GM21526 (cell line): ENCODE measurements at regions not wholly inside any gene's neighbourhood (a gene's known extent, or its start where the extent isn't known, plus 50 kb on each side); places are given as distances from the start of the nearest gene placed in this dataset.

Experiments used
- ATAC-seq: cut with Tn5 transposase; IDR thresholded peaks from one replicate; pipeline ENCODE4 v1.9.1; 2021; ENCODE audit warnings: moderate library complexity; ENCODE audit not compliant: unreplicated experiment, low FRiP score

DNA sequence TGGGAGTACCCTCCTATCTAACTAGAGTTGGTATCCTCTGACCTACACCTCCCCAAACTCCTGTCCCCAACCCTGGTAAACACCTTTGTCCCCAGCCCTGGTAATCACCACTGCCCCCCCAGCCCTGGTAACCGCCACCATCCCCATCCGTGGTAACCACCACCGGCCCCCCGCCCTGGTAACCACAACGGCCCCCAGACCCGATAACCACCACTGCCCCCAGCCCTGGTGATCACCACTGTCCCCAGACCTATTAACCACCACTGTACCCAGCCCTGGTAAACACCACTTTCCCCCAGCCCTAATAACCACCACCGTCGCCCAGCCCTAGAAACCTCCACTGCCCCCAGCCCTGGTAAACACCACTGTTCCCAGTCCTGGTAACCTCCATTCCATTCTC lies 820.2 kb upstream of the SALL3 start:
- no peak for ATAC-seq

DNA sequence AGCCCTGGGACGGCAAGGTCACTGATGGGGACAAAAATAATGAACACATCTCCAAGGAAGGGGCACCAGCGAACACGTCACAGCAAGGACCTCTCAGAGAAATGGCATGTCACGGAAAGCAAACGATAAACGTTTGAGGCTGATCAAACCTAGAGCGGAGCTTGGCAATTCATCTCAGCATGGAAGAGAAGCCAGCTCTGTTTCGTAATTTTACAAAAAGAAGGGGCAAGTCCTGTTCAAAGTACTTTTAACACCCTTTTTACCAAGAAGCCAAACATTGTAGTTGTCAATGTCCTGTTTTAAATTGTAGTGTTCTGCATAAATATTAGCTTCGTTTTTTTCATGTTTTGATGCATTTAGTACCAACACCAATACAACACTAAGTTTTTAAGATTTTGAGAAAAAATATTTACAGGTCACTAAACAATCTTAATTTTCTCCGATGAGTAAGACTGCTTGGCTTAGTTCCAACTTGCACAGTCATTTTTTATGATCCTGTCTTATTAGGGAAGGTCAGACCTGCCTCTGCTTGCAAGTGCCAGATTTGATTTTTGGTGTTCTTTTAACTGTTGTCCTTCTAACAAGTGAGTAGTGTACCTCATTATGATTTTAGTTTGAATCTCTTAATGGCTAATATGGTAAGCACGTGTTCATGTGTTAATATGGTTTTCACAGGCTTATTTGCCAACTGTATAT lies 818.5 kb upstream of the SALL3 start:
- no peak for ATAC-seq

DNA sequence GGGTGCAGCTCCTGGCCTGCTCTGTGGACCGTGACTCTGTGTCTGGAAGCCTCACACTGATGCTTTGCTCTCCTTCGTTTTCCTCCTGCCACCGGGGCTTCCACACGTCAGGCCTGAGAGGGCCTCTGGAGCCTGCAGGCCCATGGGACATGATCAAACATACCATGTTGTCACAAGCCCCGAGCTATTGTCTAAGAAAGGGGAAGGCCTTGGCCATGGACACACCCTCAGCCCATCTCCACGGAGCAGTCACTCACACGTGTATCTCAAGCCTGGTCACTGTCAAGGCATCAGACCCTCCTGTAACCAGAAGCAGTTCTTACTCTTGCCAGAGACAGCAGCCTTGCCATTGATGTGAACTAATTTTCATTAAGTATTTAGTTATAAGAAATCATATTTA lies 814.1 kb upstream of the SALL3 start:
- ATAC-seq, result no peak

DNA sequence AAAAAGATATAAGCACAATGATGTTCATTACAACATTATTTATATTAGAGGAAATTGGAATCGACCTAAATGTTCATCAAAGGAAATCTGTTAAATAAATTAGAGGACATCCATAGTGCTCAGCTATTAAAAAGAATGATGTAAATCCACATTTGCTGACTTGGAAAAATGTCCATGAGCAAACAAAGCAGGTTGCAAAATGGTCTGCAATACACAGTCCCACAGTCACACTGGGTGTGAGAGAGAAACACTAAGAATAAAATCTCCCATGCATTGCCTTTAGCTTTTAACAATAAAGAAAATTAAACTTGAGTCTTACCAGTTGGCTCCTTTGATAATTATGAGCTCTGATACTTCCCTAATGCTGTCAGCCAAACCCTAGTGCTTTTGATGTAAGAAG lies 811.1 kb upstream of the SALL3 start:
- ATAC-seq, result no peak

DNA sequence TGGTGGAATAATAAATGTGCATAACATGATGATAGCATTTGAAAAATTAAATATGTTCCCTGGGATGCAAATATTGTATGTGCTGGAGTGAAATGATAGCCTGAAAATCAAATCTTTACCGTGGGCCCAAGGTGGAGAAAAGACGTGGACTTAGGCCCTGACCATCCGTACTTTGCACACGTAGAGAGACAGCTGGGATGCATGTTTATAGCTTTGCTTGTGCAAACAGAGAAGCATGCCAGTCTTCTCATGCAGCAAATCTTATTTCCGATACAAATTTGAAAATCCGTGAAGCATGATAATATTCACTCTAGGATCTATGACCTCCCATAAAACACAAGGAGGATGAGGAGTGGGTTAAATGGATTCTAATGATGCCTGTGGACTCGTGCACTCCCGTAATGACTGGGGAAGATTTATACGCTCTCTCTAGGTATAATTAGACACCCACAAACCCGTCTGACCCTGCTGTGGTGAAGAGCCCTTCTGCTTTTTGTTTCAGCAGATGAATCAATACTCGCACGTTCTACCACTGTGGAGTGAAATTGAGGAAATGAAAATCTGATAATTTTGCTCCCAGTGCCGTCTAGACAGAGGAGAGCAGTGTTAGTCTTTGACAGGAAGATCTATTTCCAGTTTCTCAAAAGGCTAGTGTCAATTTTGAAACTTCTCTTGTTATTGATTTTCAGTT lies 810.3 kb upstream of the SALL3 start:
- ATAC-seq, result no peak

DNA sequence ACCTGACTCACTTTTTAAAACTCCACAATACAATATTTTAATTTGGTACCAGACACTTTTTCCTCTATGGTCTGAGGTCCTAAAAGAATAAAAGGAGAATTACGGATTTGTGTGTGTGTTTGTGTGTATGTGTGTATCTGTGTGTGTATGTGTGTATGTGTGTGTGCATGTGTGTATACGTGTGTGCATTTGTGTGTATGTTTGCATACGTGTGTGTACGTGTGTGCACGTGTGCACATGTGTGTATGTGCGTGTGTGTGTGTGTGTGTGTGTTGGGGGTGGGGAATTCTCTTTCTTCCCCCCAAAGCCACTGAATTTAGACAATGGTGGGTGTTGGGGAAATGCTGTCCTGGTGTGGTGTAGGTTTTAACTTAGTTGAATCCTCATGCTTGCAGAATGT lies 807.7 kb upstream of the SALL3 start:
- no peak for ATAC-seq

DNA sequence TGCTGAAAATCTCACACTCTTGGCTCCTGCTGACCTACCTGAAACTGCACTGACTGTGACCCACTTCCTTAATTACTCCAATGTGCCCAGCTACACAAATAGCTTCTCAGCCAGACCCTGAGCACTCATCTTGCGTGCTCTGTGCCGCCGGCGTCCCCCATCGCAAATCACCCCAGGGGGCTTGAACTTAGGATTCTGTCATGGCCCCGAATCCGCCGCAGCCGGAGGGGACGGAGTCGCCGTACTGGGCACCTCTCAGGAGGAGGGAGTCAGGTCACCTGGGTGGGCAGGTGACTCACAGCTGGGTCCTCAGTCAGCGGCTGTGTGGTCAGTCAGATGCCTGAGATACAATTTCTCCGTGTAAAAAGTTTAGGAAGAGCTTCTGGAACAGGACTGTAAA lies 804.9 kb upstream of the SALL3 start:
- ATAC-seq, result no peak

DNA sequence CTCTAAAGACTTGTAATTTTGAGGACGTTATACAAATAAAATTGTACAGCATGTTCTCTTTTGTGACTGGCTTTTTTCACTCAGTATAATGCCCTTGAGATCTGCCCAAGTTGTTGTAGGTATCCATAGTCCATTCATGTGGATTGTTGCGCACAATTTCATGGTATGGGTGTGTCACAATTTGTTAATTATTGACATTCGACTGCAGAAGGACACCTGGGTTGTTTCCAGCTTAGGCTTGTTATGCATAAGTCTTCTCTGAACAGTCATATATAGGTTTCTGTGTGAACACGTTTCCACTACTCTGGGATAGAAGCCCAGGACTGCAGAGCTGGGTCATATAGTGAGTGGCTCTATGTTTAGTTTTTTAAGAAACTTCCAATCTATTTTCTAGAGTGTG lies 800.8 kb upstream of the SALL3 start:
- ATAC-seq, result no peak

DNA sequence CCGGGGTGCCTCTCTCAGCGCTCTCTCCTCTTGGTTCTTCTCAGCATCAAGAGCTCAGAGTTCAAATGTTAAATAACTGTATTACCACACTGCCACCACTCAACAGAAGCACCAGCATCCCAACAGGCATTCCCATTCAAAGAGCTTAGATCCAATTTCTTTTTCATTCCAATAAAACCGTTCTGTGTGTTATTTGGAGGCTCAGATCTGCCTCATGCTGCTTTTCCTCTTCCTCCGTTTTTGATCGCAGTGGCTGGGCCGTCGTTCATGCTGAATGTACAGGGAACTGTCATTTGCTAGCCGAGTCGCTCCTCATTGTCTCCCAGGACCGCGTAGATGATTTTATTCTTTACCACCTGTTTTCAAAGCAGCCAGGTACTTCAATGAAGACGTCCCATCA lies 798.9 kb upstream of the SALL3 start:
- ATAC-seq, result no peak

DNA sequence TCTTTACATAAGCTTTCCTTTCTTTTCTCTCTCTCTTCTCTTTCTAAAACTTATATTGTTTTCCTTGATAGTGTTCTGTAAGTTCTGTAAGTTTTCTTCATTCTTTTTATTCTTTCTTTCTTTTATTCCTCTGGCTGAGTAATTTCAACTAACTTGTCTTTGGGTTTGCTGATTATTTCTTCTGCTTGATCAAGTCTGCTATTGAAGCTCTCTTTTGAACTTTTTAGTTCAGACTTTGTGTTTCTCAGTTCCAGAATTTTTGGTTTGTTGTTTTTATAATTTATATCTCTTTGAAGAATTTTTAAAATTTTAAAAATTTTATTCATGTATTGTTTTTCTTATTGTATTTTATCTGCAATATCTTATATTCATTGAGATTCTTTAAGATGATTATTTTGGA lies 795.8 kb upstream of the SALL3 start:
- ATAC-seq, result no peak

DNA sequence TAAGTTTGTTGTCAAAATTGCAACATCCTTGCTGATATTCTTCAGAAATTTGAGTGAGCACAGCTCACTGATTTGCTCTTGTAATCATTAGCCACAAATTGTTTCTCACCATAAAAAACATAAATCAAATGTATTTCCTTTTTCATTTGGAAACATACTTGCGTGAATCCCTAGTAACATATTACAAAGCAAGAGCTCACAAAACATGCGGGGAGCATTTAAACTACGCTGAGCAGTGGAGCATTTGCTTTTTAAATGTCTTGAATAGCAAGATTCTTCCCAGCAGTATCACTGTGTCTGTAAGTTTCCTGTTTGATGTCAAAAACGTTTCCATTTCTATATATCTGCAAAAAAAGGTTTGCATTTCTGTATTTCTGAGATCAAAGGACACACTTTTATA lies 788.3 kb upstream of the SALL3 start:
- ATAC-seq, result no peak

DNA sequence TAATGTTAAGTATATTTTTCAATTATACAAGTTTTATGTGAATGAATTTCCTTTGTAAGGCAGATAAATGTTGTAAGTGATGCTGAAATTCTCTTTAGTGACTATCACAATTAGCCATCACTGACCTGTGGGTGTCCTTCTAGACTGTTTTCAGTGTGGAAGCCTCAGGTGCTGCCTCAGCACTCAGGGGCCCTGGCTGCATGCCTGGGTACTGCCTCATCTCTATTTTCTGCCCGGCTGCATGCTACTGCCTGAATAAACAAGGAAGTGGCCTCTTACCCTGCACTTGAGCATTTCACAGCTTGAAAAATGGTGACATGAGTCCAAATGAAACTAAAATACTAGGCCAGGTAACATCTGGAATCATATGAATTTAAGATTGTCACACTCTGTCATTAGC lies 787.6 kb upstream of the SALL3 start:
- no peak for ATAC-seq

DNA sequence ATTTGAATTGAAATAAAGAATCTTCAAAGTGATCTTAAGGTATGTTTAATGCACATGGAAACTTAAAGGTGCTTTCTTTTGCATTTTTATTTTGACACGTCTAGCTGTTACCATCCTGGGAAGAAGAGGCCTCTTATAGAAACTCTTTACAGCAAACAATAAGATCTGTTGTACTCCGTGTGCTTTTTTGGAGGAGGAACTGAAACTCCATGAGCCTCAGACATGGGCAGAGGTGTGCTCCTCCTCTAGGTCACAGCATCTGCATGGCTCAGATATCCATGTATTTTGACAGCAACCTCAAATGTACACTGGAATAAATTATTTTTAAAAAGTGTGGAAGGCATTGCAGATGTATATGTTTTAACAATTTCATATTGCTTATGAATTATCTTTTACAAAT lies 783.3 kb upstream of the SALL3 start:
- ATAC-seq, result no peak

DNA sequence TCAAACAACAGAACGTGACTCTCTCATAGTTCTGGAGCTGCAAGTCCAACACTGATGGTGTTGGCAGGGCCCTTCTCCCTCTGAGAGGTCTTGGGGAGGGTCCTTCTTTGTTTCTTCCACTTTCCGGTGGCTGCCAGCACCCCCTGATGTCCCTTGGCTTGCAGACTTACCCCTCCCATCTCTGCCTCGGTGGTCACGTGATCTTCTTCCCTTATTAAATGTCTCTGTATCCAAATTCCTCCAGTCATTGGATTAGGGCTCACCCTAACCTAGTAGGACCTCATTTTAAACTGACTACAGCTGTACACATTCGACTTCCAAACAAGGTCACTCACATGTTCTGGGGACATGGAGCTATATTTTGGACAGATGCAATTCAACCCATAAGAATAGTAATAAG lies 780.6 kb upstream of the SALL3 start:
- no peak for ATAC-seq

DNA sequence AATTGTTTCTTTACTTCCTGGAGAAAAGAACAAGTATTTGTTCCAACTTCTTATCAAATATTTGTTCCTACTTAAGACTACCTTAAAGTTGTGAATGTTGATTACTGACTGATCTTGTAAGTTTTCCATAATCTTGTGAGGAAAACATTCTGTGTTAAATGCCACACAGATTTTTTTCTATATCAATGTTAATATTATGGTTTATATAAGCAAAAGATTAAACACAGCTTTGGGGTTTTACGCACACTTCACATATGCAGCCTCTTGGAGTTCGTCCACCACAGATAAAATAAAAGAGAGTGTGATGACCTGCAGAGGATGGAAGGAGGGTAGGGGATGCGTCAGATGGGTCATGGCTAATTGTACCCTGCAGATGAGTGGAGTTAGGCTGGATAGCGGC lies 780.0 kb upstream of the SALL3 start:
- no peak for ATAC-seq

DNA sequence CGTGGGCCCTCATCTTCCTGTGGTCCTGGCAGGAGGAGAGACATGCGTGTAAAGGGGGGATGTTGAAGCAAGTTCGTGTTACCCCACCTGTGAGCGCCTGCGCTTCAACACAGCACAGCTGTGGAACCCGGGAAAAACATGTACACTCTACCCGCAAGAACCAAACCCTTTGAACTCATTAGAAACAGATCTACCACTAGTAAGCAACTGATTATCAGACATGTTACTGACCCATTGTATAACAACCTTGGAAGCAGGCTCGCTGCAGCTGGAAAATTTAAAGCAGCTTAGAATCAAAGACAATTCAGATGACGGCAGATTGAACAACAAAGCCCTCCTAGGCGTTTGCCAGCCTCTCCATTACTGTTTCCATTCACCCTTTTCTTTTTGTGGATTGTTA lies 771.7 kb upstream of the SALL3 start:
- no peak for ATAC-seq

DNA sequence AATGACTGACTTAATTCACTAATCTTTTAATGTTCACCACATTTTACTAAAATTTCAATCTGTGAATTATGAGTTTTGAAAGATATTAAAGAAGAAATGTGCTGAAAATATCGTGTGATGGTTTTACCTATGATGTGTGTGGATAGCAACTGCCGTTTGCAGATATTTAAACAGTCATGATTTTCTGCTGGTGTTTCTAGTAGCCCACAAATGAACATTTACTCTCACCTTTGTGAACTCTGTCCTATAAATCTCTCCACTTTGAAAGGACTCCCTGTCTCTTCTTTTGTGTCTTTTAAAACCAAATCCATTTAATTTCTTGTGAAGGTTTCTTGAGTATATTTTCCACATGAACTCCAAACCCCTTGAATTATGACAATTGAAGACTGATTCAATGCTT lies 771.2 kb upstream of the SALL3 start:
- no peak for ATAC-seq

DNA sequence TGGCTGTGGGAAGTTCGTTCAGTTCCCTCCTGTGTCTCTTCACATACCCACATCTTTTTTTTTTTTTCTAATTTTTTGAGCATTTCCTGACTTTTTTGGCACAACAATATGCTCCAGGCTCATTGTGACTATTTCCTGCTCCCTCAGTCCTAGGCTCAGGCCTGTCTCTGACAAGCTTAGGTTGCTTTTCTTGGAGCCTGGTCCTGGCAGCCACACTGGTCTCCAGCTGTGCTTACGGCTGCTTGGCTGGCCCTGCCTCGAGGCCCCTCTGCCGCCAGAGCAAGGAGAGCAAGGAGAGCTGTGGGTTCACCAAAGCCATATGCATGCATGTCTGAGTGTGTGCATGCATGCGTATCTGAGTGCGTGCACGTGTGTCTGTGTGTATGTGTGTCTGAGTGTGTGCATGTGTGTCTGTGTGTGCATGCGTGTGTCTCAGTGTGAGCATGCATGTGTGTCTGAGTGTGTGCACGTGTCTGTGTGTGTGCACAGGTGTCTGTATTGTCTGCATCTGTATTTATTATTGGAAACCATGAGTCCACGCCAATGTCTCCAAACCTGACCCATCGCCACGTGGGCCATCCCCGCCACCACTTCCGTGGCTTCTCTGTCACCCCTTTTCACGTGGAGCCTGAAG lies 766.1 kb upstream of the SALL3 start:
- ATAC-seq, result no peak

DNA sequence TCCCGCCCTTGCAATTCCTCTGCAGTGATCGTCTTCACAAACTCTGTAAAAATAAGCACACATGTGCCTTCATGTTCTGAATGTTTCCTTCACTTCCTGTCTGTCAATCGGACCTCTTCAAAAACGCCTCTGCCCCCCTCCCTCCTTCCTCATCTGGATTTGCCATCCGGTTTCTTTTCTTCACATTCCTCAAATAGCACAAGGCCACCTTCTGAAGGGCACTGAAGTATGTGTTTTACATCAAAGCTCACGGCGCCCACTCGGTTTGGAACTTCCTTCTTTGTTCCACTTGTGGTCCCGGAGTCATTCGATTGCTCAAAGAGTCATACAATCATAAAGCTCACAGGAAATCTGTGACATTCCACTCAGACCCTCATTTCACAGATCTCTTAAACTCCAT lies 758.1 kb upstream of the SALL3 start:
- ATAC-seq, result no peak

DNA sequence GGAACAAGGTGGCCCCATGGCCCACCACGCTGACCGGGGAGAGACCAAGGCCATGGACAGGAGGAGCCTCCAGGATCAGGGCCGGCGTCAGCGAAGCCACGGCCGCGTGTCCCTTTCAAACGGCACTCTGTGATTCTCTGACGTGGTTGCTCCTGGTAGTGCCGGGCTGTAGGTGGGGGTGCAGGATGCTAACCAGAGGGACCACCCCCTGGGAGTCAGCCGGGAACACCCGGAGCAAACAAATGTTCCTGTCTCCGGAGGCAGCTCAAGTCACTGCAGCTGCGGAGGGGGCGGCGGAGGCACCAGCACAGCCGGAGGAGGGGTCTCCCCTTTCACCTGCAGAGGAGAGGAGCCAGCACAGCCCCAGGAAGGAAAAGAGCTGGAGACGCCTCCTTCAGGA lies 750.6 kb upstream of the SALL3 start:
- no peak for ATAC-seq

DNA sequence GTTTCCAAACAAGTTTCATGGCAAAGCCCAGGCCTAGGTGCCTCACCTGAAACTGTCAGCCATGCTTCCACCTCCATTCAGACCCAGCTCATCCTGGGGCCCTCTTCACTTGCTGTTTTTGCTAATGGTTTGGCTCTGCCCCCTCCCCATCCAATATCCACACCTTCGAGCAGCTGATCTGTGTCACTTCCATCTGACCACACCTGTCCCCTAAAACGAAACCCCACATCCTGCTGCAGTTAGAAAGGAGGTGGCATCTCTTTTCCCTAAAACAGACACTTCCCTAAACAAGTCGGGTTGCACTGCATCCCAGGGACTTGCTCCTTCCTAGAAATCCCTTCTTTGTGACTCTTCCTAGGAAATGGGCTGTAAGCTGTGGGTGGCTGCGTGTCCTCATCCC lies 748.7 kb upstream of the SALL3 start:
- no peak for ATAC-seq

DNA sequence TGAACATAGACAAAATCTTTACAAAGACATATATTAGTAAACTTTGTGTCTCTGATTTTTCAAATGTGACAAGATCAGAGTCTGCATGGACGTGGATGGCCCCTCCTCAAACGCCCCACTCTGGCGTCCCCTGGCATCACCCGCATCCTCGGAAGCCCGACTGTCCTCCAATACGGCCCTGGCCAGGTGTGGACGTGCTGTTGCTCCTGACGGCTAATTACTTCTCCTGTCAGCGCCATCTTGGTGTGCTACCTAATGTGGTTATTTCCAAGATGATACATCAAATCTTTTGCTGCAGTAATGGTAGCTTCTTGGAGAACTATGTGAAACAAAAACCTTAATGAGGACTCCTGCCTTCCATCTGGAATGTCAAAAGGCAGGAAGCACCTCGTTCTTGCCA lies 747.4 kb upstream of the SALL3 start:
- ATAC-seq, result no peak
